Cardiac fibroblast (primary cell): ENCODE measurements at regions not wholly inside any gene's neighbourhood (a gene's known extent, or its start where the extent isn't known, plus 50 kb on each side); places are given as distances from the start of the nearest gene placed in this dataset.
A peak's percentile ranks its signal among the peaks of the same experiment; 100 is the strongest.

Source experiments
- DNase-seq, 2 donors: peaks; one replicate each; pipeline versions ENCODE4 v3.0.0 to v3.0.0-alpha.2; 2010; ENCODE audit warnings: low read depth in 2 of 2
- H3K4me3 ChIP-seq, 2 donors: replicated peaks in 1 of 2; 1 replicate in 1 of 2; 2 replicates in 1 of 2; pipeline ENCODE4 v1.5.1; 2011; ENCODE audit warnings: low read depth in 2 of 2, low read length in 2 of 2, mild to moderate bottlenecking in 2 of 2, moderate library complexity in 1 of 2
- CTCF ChIP-seq: IDR thresholded peaks from one replicate; pipeline ENCODE4 v1.5.1; 2011; ENCODE audit warnings: low read depth, mild to moderate bottlenecking, low read length, inconsistent platforms

GRCh38 chr4:181046809-181047208, 1196.4 kb upstream of the TENM3 start:
- TF ChIP-seq CTCF = no peak
- H3K4me3 ChIP-seq = no peak overlapping the region
- no peak for DNase-seq

DNA sequence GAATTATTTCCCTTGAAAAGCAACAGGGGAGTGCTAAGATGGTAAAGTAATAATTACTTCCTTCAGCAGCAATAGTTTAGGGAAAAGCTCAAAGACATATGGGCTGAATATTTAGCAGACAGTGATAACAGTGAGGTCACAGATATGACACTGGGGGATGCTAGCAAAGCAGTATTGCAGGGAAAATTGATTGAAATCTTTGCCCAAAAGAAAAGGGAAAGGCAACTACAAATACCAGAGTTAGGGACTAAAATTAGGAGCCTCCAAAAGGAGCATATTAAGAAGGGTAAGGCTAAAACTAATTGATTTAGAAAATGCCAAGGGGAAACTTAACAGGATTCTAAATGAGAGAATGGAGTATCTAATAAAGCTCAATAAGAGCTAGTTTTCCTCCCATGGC, 1191.3 kb upstream of the TENM3 start:
- no peak for TF ChIP-seq CTCF
- DNase-seq = no peak
- no peak overlapping the region for H3K4me3 ChIP-seq

DNA sequence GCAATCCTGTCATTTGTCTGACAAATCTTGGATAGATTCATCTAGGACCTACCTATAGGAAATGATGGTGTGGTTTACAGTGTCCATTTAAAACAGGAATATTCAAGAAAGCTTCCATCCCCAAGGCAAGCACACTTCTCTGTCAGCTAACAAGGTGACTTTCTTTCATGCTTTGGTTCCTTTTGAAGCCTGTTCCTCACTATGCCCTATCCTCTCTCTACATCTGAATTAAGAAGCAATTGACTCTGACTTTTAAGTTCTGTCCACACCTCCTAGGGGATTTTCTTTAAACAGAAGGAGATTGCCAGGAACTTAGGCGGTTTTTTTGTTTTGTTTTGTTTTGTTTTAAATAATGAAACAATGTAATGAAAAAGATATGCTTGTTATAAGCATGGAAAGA, 1181.4 kb upstream of the TENM3 start:
- H3K4me3 ChIP-seq = no peak overlapping the region
- DNase-seq = no peak
- no peak for TF ChIP-seq CTCF

- no peak for TF ChIP-seq CTCF
- no peak for DNase-seq
- H3K4me3 ChIP-seq = no peak overlapping the region
Observed at GRCh38 chr4:181063212-181063611, 1180.0 kb upstream of the TENM3 start.

DNA sequence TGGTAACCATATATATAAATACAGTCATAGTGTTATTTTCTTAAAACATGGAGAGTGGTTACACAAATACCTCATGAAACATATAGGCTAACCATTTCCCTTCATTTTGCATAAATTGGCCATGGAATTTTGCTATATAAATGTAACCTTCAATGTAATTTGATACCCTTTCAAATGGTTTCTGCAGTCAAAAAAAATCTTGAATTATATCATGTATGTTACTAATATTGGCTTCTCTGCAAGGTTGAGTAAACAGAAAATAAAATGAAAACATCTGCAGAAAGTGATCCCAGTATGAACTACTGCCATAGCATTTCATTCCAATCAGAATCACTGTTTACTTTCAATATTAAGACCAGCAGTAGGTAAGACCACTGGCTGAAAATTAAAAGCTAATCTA, 1165.9 kb upstream of the TENM3 start:
- no peak for DNase-seq
- TF ChIP-seq CTCF = no peak

DNA sequence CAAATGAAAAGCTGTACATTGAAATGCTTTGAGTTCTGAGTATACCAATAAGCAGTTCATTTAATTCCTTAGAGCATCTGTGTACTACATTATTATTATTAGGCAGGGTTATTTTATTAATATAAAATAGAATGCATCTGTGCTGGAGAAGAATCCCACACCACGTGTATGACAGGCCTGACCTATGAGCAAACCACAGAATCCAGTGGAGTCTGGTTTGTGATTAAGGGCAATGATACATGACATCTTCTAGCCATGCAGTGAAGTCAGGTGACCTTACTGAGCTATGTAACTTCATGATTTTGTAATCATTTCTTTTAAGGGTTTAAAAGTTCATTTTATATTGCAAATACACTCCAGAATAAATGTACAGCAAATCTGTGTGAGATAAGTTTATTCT, 1165.0 kb upstream of the TENM3 start:
- TF ChIP-seq CTCF = no peak
- peak in 1 of 2 donors; percentile 0 for DNase-seq
- H3K4me3 ChIP-seq = no peak overlapping the region

More for the DNA sequence above, 1165.9 kb upstream of the TENM3 start:
- H3K4me3 ChIP-seq = no peak overlapping the region

- DNase-seq = no peak
- H3K4me3 ChIP-seq = no peak overlapping the region
- no peak for TF ChIP-seq CTCF
Observed at GRCh38 chr4:181083757-181084361, 1159.3 kb upstream of the TENM3 start.
